Loucy (cell line): ENCODE measurements at regions not wholly inside any gene's neighbourhood (a gene's known extent, or its start where the extent isn't known, plus 50 kb on each side); places are given as distances from the start of the nearest gene placed in this dataset.

Experiments used
- CTCF ChIP-seq: fragments of 200-600 bp; sonication (generic); conservative IDR thresholded peaks from 2 replicates; pipeline ENCODE4 v1.5.1; 2014; ENCODE audit warnings: mild to moderate bottlenecking, antibody characterized with exemption, low read length
- EZH2phosphoT487 ChIP-seq: fragments of 200-600 bp; IDR thresholded peaks from 2 replicates; pipeline ENCODE4 v1.6.1; 2018; ENCODE audit warnings: antibody characterized with exemption, mild to moderate bottlenecking, moderate library complexity, borderline replicate concordance

DNA sequence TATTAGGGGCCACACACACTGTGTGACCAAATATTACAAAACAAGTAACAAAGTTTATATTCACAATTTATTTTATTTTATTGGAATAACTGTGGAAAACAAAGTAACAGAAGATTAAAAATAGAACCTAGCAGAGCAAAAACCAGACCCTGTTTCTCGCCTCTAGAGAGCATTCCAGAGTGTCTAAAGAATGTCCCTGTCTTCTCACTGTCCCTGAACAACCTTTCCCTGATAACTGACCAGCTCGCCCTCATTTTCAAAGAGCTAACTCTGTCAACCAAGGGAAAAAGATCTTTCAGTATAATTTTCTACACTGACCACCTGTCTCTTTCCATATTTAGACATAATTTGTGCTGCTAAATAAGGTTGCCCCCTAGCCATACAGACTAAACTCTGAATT lies 646.9 kb downstream of the USP25 start:
- no peak for TF ChIP-seq CTCF
- no peak for TF ChIP-seq EZH2phosphoT487
